ENCODE measurements at regions not wholly inside any gene's neighbourhood (a gene's known extent, or its start where the extent isn't known, plus 50 kb on each side); places are given as distances from the start of the nearest gene placed in this dataset.
"Not testable (repeated sequence)": the region's sequence is repeated elsewhere in the genome, so short reads cannot be mapped to it uniquely, and the experiment has no call there.

GRCh38 chr6:111925296-111925695 lies 52.0 kb upstream of the FYN start:
- Mint-ChIP-seq H3K27ac (no peak overlapping the region), H3K4me1 (ENCODE audit: low read depth) (peaks cover 48% of the 10 kb centered on the region), H3K36me3 (ENCODE audit: insufficient read depth in 2 of 2) (no peaks in the 10 kb centered on the region), H3K9me3 (peaks cover 0 to 2% of the 10 kb centered on the region in 2 donors), H3K4me3 (no peak overlapping the region), H3K27me3 (ENCODE audit: low read depth) (no peaks in the 10 kb centered on the region)
- peak; percentile 74 to 87 for ATAC-seq (replicated peaks in 1 of 2)
- peak; percentile 6 to 23 for DNase-seq

GRCh38 chr6:111926731-111927302 lies 53.6 kb upstream of the FYN start:
- ATAC-seq (replicated peaks in 1 of 2) (no peak), DNase-seq (no peak)
- Mint-ChIP-seq H3K4me1 (ENCODE audit: low read depth) (peaks cover 40% of the 10 kb centered on the region), H3K36me3 (ENCODE audit: insufficient read depth in 2 of 2) (peaks cover 2 to 6% of the 10 kb centered on the region in 2 donors), H3K4me3 (no peak overlapping the region), H3K27me3 (ENCODE audit: low read depth) (no peaks in the 10 kb centered on the region), H3K27ac (no peak overlapping the region), H3K9me3 (peaks cover 2 to 5% of the 10 kb centered on the region in 2 donors)

GRCh38 chr6:111927321-111927720 lies 54.1 kb upstream of the FYN start:
- Mint-ChIP-seq H3K27ac (no peak overlapping the region), H3K27me3 (ENCODE audit: low read depth) (no peaks in the 10 kb centered on the region), H3K4me1 (ENCODE audit: low read depth) (peaks cover 39% of the 10 kb centered on the region), H3K36me3 (ENCODE audit: insufficient read depth in 2 of 2) (peaks cover 7 to 11% of the 10 kb centered on the region in 2 donors), H3K4me3 (no peak overlapping the region), H3K9me3 (peaks cover 7 to 10% of the 10 kb centered on the region in 2 donors)
- no peak for DNase-seq
- no peak for ATAC-seq (replicated peaks in 1 of 2)

GRCh38 chr6:111928139-111928538 lies 54.9 kb upstream of the FYN start:
- peaks cover 11 to 15% of the 10 kb centered on the region in 2 donors for H3K9me3 Mint-ChIP-seq
- no peak for ATAC-seq (replicated peaks in 1 of 2)
- H3K27ac Mint-ChIP-seq: no peak overlapping the region
- DNase-seq: no peak
- H3K27me3 Mint-ChIP-seq (ENCODE audit: low read depth): no peaks in the 10 kb centered on the region
- peaks cover 10 to 15% of the 10 kb centered on the region in 2 donors for H3K36me3 Mint-ChIP-seq (ENCODE audit: insufficient read depth in 2 of 2)
- peaks cover 31% of the 10 kb centered on the region for H3K4me1 Mint-ChIP-seq (ENCODE audit: low read depth)
- no peak overlapping the region for H3K4me3 Mint-ChIP-seq

- H3K36me3 Mint-ChIP-seq (ENCODE audit: insufficient read depth in 2 of 2): peaks cover 13 to 17% of the 10 kb centered on the region in 2 donors
- ATAC-seq (replicated peaks in 1 of 2); H3K27ac Mint-ChIP-seq; H3K27me3 Mint-ChIP-seq (ENCODE audit: low read depth); H3K4me3 Mint-ChIP-seq; DNase-seq; H3K4me1 Mint-ChIP-seq (ENCODE audit: low read depth): not testable (repeated sequence)
- peaks cover 13% of the 10 kb centered on the region in 2 donors for H3K9me3 Mint-ChIP-seq
Observed at GRCh38 chr6:111934611-111935010, 61.4 kb upstream of the FYN start.

- no peak for ATAC-seq (replicated peaks in 1 of 2)
- DNase-seq: no peak
- Mint-ChIP-seq H3K27ac (no peak overlapping the region), H3K27me3 (ENCODE audit: low read depth) (no peaks in the 10 kb centered on the region), H3K9me3 (peaks cover 11 to 12% of the 10 kb centered on the region in 2 donors), H3K4me1 (ENCODE audit: low read depth) (no peaks in the 10 kb centered on the region), H3K4me3 (no peak overlapping the region), H3K36me3 (ENCODE audit: insufficient read depth in 2 of 2) (peaks cover 12 to 13% of the 10 kb centered on the region in 2 donors)
Observed at GRCh38 chr6:111936718-111937117, 63.5 kb upstream of the FYN start.

GRCh38 chr6:111938710-111939109 lies 65.5 kb upstream of the FYN start:
- DNase-seq (no peak), ATAC-seq (replicated peaks in 1 of 2) (peak in 1 of 2 donors; percentile 22)
- Mint-ChIP-seq H3K4me3 (no peak overlapping the region), H3K36me3 (ENCODE audit: insufficient read depth in 2 of 2) (peaks cover 0 to 4% of the 10 kb centered on the region in 2 donors), H3K4me1 (ENCODE audit: low read depth) (peaks cover 6% of the 10 kb centered on the region), H3K9me3 (peaks cover 2 to 4% of the 10 kb centered on the region in 2 donors), H3K27me3 (ENCODE audit: low read depth) (no peaks in the 10 kb centered on the region), H3K27ac (no peak overlapping the region)

- no peaks in the 10 kb centered on the region for H3K27me3 Mint-ChIP-seq (ENCODE audit: low read depth)
- no peak overlapping the region for H3K27ac Mint-ChIP-seq
- H3K36me3 Mint-ChIP-seq (ENCODE audit: insufficient read depth in 2 of 2): peaks cover 0 to 4% of the 10 kb centered on the region in 2 donors
- peaks cover 6% of the 10 kb centered on the region for H3K4me1 Mint-ChIP-seq (ENCODE audit: low read depth)
- no peak overlapping the region for H3K4me3 Mint-ChIP-seq
- ATAC-seq (replicated peaks in 1 of 2) (no peak), DNase-seq (no peak)
- H3K9me3 Mint-ChIP-seq: peaks cover 2 to 4% of the 10 kb centered on the region in 2 donors
Observed at GRCh38 chr6:111939902-111940301, 66.7 kb upstream of the FYN start.

- DNase-seq (no peak), ATAC-seq (replicated peaks in 1 of 2) (no peak)
- H3K4me3 Mint-ChIP-seq: no peak overlapping the region
- peaks cover 2 to 4% of the 10 kb centered on the region in 2 donors for H3K9me3 Mint-ChIP-seq
- no peaks in the 10 kb centered on the region for H3K27me3 Mint-ChIP-seq (ENCODE audit: low read depth)
- peaks cover 0 to 4% of the 10 kb centered on the region in 2 donors for H3K36me3 Mint-ChIP-seq (ENCODE audit: insufficient read depth in 2 of 2)
- H3K4me1 Mint-ChIP-seq (ENCODE audit: low read depth): peaks cover 6% of the 10 kb centered on the region
- H3K27ac Mint-ChIP-seq: no peak overlapping the region
Observed at GRCh38 chr6:111940801-111941200, 67.5 kb upstream of the FYN start.

GRCh38 chr6:111941686-111942330 lies 68.6 kb upstream of the FYN start:
- ATAC-seq (replicated peaks in 1 of 2) (no peak), DNase-seq (no peak)
- H3K9me3 Mint-ChIP-seq: peaks cover 2 to 4% of the 10 kb centered on the region in 2 donors
- H3K27ac Mint-ChIP-seq: peak overlapping the region; percentile 27
- H3K4me1 Mint-ChIP-seq (ENCODE audit: low read depth): peaks cover 6% of the 10 kb centered on the region
- H3K4me3 Mint-ChIP-seq: no peak overlapping the region
- H3K27me3 Mint-ChIP-seq (ENCODE audit: low read depth): no peaks in the 10 kb centered on the region
- peaks cover 0 to 4% of the 10 kb centered on the region in 2 donors for H3K36me3 Mint-ChIP-seq (ENCODE audit: insufficient read depth in 2 of 2)

GRCh38 chr6:111942561-111942960 lies 69.3 kb upstream of the FYN start:
- no peaks in the 10 kb centered on the region for H3K27me3 Mint-ChIP-seq (ENCODE audit: low read depth)
- H3K9me3 Mint-ChIP-seq: peaks cover 2 to 4% of the 10 kb centered on the region in 2 donors
- ATAC-seq (replicated peaks in 1 of 2): no peak
- peaks cover 0 to 4% of the 10 kb centered on the region in 2 donors for H3K36me3 Mint-ChIP-seq (ENCODE audit: insufficient read depth in 2 of 2)
- peaks cover 6% of the 10 kb centered on the region for H3K4me1 Mint-ChIP-seq (ENCODE audit: low read depth)
- H3K27ac Mint-ChIP-seq: no peak overlapping the region
- no peak overlapping the region for H3K4me3 Mint-ChIP-seq
- no peak for DNase-seq

- peaks cover 2 to 4% of the 10 kb centered on the region in 2 donors for H3K9me3 Mint-ChIP-seq
- no peak for ATAC-seq (replicated peaks in 1 of 2)
Observed at GRCh38 chr6:111943266-111943665, 70.0 kb upstream of the FYN start.

GRCh38 chr6:111943726-111944125 lies 70.5 kb upstream of the FYN start:
- H3K27ac Mint-ChIP-seq: no peak overlapping the region
- DNase-seq (no peak), ATAC-seq (replicated peaks in 1 of 2) (no peak)
- peaks cover 2 to 4% of the 10 kb centered on the region in 2 donors for H3K9me3 Mint-ChIP-seq
- H3K27me3 Mint-ChIP-seq (ENCODE audit: low read depth): peaks cover 4% of the 10 kb centered on the region
- peaks cover 0 to 4% of the 10 kb centered on the region in 2 donors for H3K36me3 Mint-ChIP-seq (ENCODE audit: insufficient read depth in 2 of 2)
- no peak overlapping the region for H3K4me3 Mint-ChIP-seq
- H3K4me1 Mint-ChIP-seq (ENCODE audit: low read depth): peaks cover 6% of the 10 kb centered on the region

More at GRCh38 chr6:111943266-111943665, 70.0 kb upstream of the FYN start:
- H3K36me3 Mint-ChIP-seq (ENCODE audit: insufficient read depth in 2 of 2): peaks cover 0 to 4% of the 10 kb centered on the region in 2 donors
- peaks cover 6% of the 10 kb centered on the region for H3K4me1 Mint-ChIP-seq (ENCODE audit: low read depth)
- no peak for DNase-seq
- no peaks in the 10 kb centered on the region for H3K27me3 Mint-ChIP-seq (ENCODE audit: low read depth)
- no peak overlapping the region for H3K4me3 Mint-ChIP-seq
- no peak overlapping the region for H3K27ac Mint-ChIP-seq

All from activated T-cell treated with anti-CD3 and anti-CD28 coated beads, Interleukin-2, amount 50 U/mL, for 72 hours (primary cell).